ENCODE measurements at regions not wholly inside any gene's neighbourhood (a gene's known extent, or its start where the extent isn't known, plus 50 kb on each side); places are given as distances from the start of the nearest gene placed in this dataset.
"Not testable (repeated sequence)": the region's sequence is repeated elsewhere in the genome, so short reads cannot be mapped to it uniquely, and the experiment has no call there.

GRCh38 chr12:107144441-107144840, 51.1 kb upstream of the CRY1 start:
- DNase-seq: no peak

DNA sequence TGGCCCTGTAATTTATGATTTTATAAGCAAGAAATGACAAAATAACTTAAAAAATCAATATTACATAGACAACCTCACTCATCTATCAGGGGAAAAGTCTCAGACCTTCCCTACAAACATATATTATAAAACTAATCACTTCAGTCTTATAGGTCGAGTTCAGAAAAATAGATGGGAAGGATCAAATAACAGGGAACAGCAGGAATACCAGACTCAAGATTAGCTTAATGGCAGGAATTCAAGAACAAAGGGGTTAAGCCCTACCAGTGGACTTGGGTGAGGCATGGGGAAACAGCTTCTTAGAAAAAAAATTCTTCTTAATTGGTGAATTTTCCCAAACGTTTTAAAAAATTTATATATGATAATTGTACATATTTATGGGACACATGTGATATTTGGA, 51.6 kb upstream of the CRY1 start:
- DNase-seq: no peak

DNA sequence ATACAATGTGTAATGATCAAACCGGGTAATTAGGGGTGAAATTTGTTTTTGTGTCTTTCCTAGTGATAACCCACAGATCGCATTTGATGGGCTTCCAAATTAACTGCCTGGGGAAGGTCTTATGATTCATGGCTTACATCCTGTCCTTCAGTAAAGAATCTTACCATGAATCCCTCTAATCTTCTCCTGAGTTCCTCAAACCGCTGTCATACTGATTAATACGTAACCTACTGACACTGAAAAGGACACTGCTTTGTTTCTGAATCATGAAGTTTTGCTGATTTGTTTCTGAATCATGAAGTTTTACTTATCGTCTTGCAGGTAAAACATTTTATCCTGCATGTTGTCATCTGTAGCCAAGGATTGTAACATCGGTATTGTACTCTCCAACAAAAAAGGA, 52.0 kb upstream of the CRY1 start:
- no peak for DNase-seq

- no peak for DNase-seq
These were observed 54.8 kb upstream of the CRY1 start for GRCh38 chr12:107148107-107148506.

DNA sequence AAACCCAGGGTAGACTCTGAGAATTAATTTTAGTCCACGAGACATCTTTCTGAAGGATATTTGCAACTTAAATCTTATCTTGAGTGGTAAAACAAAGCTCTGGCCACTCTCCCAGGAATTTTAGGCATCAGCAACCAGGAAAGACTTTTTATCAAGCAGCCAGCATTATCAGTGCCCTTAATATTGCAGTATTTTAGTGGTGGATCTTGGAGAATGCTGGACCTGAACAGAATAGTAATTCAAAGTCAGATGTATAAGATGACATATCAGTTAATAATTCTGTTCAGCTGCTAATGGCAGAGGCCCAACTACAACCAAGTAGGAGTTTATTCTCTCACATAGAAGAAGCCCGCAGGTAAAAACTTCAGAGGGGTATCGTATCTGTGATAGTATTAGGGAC, 59.0 kb upstream of the CRY1 start:
- no peak for DNase-seq

DNA sequence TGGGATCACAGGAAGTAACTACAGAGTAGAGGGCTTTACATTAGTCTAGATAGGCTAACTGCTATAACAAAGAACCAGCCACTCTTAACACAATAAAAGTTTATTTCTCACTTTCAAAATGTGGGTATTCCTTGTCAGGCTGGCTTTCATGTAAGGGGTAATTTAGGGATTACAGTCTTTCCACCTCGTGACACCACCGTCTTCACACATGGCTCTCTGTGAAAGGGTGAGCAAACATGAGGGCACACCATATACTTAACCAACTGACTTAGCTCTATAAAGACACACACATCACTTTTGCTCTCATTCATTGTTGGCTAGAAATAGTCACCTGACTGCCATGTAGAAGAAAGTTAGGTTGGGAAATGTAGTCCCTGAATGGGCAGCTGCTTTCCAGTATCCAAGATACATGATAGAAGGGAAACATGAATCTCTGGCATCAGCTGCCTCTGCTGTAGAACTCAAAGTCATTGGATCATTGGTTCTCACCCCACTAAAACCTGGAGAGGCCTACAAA, 66.1 kb upstream of the CRY1 start:
- no peak for DNase-seq

DNA sequence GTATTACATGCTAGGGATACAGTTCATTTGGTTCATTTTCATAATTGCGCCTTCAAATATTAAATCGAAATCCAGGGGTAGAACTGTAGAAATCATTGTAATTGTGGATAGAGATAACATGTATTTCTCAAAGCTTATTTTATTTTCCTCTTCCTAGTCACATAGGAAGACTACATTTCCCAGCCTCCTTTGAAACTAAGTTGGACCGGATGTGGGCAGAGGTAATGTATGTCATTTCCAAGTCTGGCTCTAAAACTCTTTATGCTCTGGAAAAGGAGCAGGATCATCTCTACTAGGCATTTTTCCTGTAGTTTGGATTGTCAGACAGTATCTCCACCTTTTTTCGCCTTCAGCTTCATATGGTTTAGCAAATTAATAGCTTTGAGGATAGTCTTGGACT, 70.1 kb upstream of the CRY1 start:
- no peak for DNase-seq

DNA sequence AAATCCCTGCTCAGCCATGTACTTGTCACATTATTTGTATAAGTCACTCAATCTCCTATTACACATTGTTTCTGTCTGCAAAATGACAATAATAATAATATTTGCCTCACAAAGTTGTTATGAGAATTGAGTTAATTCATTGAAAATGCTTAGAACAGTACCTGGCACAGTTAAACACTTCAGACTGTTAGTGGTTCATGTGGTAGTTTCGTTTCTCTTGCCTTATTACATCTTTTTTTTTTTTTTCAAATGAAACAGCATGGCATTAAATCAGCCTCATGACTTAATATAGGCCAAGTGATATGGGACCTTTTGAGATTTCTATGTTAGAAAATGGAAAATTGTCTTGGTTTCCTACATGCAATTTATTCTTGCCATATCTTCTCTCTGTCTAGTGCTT, 71.0 kb upstream of the CRY1 start:
- no peak for DNase-seq

- DNase-seq: no peak
These were observed 72.2 kb upstream of the CRY1 start for GRCh38 chr12:107165581-107165980.

- DNase-seq: no peak
These were observed 74.4 kb upstream of the CRY1 start for GRCh38 chr12:107167756-107168155.

GRCh38 chr12:107169200-107169599, 75.9 kb upstream of the CRY1 start:
- DNase-seq: no peak

DNA sequence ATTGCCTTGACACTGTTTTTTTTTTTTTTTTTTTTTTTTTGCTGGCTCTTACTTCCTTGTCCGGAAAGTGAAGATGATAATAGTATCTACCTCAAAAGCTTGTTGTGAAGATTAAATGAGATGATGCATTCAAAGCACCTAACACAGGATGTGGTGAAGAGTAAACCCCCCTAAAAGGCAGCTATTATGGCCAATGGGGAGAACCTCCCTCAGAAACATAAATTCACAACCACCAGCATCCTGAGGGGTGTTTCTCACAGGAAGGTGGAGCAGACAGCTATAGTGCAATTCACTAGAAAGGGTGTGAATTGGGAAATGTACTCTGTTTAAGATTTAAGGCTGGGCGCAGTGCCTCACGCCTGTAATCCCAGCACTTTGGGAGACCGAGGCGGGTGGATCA, 85.4 kb upstream of the CRY1 start:
- DNase-seq: no peak

DNA sequence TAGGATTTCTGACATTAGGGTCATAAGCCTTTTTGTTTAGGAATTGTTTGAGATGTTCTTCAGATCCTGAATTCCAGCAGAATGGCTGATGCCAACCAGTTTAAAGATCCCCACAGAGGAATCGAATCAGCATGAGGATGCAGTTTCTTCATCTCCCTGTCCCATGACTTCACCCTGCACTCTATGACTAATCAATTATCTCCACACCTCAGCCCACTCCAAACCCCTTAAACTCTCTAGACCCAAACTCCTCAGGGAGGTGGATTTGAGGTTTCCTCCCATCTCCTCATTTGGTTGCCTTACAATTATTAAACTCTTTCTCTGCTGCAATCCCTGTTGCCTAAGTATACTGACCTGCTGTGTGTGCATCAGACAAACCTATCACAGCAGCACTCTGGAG, 86.5 kb upstream of the CRY1 start:
- no peak for DNase-seq

DNA sequence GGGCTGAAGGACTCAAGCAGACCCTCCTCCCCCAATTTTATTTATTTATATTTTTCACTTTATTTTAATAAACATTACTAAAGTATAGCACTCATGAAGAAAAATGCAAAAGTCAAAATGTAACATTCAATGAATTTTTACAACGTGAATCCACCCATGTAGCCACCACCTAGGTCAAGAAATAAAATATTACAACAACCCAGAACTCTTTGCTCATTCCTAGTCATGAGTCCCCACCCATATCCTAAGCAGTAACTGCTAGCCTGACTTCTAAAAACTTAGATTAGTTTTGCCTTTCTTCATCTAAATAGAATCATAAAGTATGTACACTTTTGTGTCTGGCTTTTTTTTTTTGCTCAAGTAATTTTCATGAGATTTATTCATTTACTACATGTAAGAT, 86.9 kb upstream of the CRY1 start:
- DNase-seq: no peak

- DNase-seq: no peak
These were observed 91.1 kb upstream of the CRY1 start for GRCh38 chr12:107184359-107184930.

GRCh38 chr12:107196681-107197080, 103.3 kb upstream of the CRY1 start:
- DNase-seq: no peak

DNA sequence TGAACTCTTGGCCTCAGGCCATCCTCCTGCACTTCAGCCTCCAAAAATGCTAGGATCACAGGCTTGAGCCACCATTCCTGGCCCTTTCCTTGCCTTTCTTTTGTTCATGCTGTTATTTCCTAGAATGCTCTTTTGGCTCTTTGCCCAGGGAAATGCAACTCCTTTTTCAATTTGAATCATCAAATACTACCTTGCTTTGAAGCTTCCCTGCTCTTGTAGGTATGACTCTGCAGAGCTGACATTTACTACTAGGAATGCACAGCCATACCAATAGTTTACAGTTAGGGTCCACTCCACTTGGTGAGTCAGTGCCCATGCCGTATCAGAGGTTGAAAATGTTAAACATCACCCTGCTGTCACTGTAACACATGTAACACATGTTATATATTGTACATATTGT, 107.0 kb upstream of the CRY1 start:
- no peak for DNase-seq

- no peak for DNase-seq
These were observed 114.7 kb upstream of the CRY1 start for GRCh38 chr12:107207931-107208525.

DNA sequence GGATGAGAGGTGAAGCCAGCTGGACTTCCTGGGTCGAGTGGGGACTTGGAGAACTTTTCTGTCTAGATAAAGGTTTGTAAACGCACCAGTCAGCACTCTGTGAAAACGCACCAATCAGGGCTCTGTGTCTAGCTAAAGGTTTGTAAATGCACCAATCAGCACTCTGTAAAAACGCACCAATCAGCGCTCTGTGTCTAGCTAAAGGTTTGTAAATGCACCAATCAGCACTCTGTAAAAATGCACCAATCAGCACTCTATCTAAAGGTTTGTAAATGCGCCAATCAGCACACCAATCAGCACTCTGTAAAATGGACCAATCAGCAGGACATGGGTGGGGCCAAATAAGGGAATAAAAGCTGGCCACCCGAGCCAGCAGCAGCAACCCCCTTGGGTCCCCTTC, 116.4 kb upstream of the CRY1 start:
- DNase-seq: not testable (repeated sequence)

- not testable (repeated sequence) for DNase-seq
These were observed 121.0 kb upstream of the CRY1 start for GRCh38 chr12:107214373-107214773.

DNA sequence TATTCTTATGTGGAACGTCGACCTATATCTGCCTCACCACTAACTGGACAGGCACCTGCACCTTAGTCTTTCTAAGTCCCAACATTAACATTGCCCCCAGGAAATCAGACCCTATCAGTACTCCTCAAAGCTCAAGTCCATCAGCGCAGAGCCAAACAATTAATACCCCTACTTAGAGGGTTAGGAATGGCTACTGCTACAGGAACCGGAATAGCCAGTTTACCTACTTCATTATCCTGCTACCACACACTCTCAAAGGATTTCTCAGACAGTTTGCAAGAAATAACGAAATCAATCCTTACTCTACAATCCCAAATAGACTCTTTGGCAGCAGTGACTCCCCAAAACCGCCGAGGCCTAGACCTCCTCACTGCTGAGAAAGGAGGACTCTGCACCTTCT, 123.1 kb upstream of the CRY1 start:
- not testable (repeated sequence) for DNase-seq

DNA sequence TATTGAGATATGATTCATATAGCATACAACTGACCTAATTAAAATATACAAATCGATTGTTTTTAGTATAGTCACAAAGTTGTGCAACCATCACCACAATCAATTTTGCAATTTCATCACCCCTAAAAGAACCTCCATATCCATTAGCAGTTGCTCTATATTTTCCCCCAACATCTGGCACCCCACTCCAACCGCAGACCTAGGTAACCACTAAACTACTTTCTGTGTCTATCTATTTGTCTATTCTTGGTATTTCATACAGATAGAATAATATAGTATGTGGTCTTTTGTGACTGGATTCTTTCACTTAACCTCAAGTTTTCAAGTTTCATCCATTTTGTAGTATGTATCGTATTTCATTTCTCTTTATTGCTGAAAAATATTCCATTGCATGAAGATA, 126.0 kb upstream of the CRY1 start:
- no peak for DNase-seq

DNA sequence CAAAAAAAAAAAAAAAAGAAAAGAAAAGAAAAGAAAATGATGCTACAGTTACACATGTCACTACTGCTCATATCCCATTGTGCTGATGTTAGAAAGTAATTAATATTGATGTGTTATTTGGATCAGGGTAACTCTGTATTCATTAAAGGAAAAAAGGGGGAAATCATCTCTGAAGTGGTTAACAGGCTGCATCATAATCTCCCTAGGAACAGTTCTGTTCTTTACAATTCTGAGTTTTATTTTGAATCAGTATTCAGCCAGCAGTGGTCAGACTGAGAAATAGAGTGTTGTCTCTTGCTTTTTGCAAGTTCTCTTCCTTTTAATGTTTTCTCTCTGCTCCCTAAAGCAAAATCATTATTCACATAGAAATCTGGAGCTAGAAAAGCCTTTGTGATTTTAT, 128.6 kb upstream of the CRY1 start:
- no peak for DNase-seq

GRCh38 chr12:107223821-107224220, 130.5 kb upstream of the CRY1 start:
- no peak for DNase-seq

- no peak for DNase-seq
These were observed 132.3 kb upstream of the CRY1 start for GRCh38 chr12:107225635-107226034.
